CD14-positive monocyte (primary cell): ENCODE measurements at regions not wholly inside any gene's neighbourhood (a gene's known extent, or its start where the extent isn't known, plus 50 kb on each side); places are given as distances from the start of the nearest gene placed in this dataset.

ENCODE experiments used
- DNase-seq, 3 donors: peaks; one replicate each; pipeline ENCODE4 v3.0.0-alpha.2; 2011 to 2022
- H2AFZ ChIP-seq: 2 replicates; pipeline ENCODE4 v1.6.0; 2012; ENCODE audit warnings: mild to moderate bottlenecking, low read depth, low read length, inconsistent platforms; ENCODE audit not compliant: insufficient read depth, poor library complexity, severe bottlenecking
- H3K27ac ChIP-seq, 2 donors: 1 replicate in 1 of 2; 2 replicates in 1 of 2; pipeline ENCODE4 v1.5.1; 2012 to 2013; ENCODE audit warnings: low read length in 2 of 2, control low read depth in 1 of 2, inconsistent platforms in 1 of 2, low read depth in 1 of 2, mild to moderate bottlenecking in 1 of 2
- H3K27me3 ChIP-seq, 2 donors: one replicate each; pipeline versions ENCODE4 v1.6.0 to v1.6.1; 2011 to 2013; ENCODE audit warnings: low read length in 2 of 2; ENCODE audit not compliant: control insufficient read depth in 2 of 2, insufficient read depth in 2 of 2
- H3K36me3 ChIP-seq, 2 donors: replicated peaks in 1 of 2; 1 replicate in 1 of 2; 2 replicates in 1 of 2; pipeline versions ENCODE4 v1.5.1 to v1.6.1; 2012 to 2013; ENCODE audit warnings: low read length in 2 of 2, control low read depth in 1 of 2, inconsistent platforms in 1 of 2, mild to moderate bottlenecking in 1 of 2; ENCODE audit not compliant: insufficient read depth in 2 of 2, control insufficient read depth in 1 of 2
- H3K4me1 ChIP-seq, 2 donors: 1 replicate in 1 of 2; 2 replicates in 1 of 2; pipeline versions ENCODE4 v1.5.1 to v1.6.1; 2012 to 2013; ENCODE audit warnings: low read length in 2 of 2, control low read depth in 1 of 2, inconsistent platforms in 1 of 2, mild to moderate bottlenecking in 1 of 2, moderate library complexity in 1 of 2; ENCODE audit not compliant: insufficient read depth in 2 of 2, control insufficient read depth in 1 of 2
- H3K4me2 ChIP-seq: replicated peaks from 2 replicates; pipeline ENCODE3; 2012; ENCODE audit warnings: low read length, moderate library complexity, mild to moderate bottlenecking; ENCODE audit not compliant: poor library complexity, severe bottlenecking; ENCODE audit errors: extremely low read depth
- H3K4me3 ChIP-seq, 3 experiments: fragments of 200-600 bp in 1 of 3; sonication (generic) in 1 of 3; replicated peaks in 1 of 3; 1 replicate in 2 of 3; 2 replicates in 1 of 3; pipeline ENCODE4 v1.5.1; 2011 to 2013; ENCODE audit warnings: low read length in 3 of 3, mild to moderate bottlenecking in 3 of 3, control low read depth in 2 of 3, low read depth in 2 of 3, inconsistent platforms in 1 of 3, moderate library complexity in 1 of 3
- H3K79me2 ChIP-seq: 2 replicates; pipeline ENCODE4 v1.6.0; 2012; ENCODE audit warnings: mild to moderate bottlenecking, control low read depth, inconsistent platforms, low read length, moderate library complexity; ENCODE audit not compliant: insufficient read depth
- H3K9ac ChIP-seq: 2 replicates; pipeline ENCODE4 v1.6.0; 2017; ENCODE audit warnings: low read length, mild to moderate bottlenecking; ENCODE audit not compliant: insufficient read depth, poor library complexity, severe bottlenecking
- H3K9me3 ChIP-seq, 2 donors: replicated peaks in 1 of 2; 1 replicate in 1 of 2; 2 replicates in 1 of 2; pipeline versions ENCODE4 v1.5.1 to v1.6.1; 2012 to 2013; ENCODE audit warnings: low read length in 2 of 2, control low read depth in 1 of 2; ENCODE audit not compliant: control insufficient read depth in 1 of 2, insufficient read depth in 1 of 2
- H4K20me1 ChIP-seq: 2 replicates; pipeline ENCODE4 v1.6.0; 2012; ENCODE audit warnings: mild to moderate bottlenecking, low read length, control low read depth, moderate library complexity; ENCODE audit not compliant: insufficient read depth
- H3K27ac Mint-ChIP-seq, 7 donors: one replicate each; pipeline ENCODE4 v1.8.0; 2020; ENCODE audit warnings: mild to moderate bottlenecking in 7 of 7, mixed read lengths in 7 of 7, moderate library complexity in 6 of 7, inconsistent platforms in 2 of 7
- H3K27me3 Mint-ChIP-seq, 3 donors: one replicate each; pipeline ENCODE4 v1.8.0; 2021 to 2022; ENCODE audit warnings: low read depth in 3 of 3, mild to moderate bottlenecking in 3 of 3, mixed read lengths in 3 of 3, moderate library complexity in 3 of 3, inconsistent platforms in 1 of 3
- H3K36me3 Mint-ChIP-seq, 2 donors: one replicate each; pipeline ENCODE4 v1.8.0; 2020; ENCODE audit warnings: mixed read lengths in 2 of 2, inconsistent platforms in 1 of 2, mild to moderate bottlenecking in 1 of 2
- H3K4me1 Mint-ChIP-seq: one replicate; pipeline ENCODE4 v1.8.0; 2020; ENCODE audit warnings: mild to moderate bottlenecking, mixed read lengths
- H3K4me3 Mint-ChIP-seq, 2 donors: one replicate each; pipeline ENCODE4 v1.8.0; 2020; ENCODE audit warnings: mild to moderate bottlenecking in 2 of 2, mixed read lengths in 2 of 2, moderate library complexity in 1 of 2
- H3K9me3 Mint-ChIP-seq, 7 donors: one replicate each; pipeline ENCODE4 v1.8.0; 2020 to 2022; ENCODE audit warnings: mixed read lengths in 7 of 7, mild to moderate bottlenecking in 6 of 7, moderate library complexity in 6 of 7, inconsistent platforms in 2 of 7
- CTCF ChIP-seq: fragments of 200-600 bp; IDR thresholded peaks from one replicate; pipeline ENCODE4 v1.8.0; 2022; ENCODE audit warnings: antibody characterized with exemption, mild to moderate bottlenecking
- WGBS: methylation state at CpG from one replicate; pipeline ENCODE4 v1.1.5; 2013; ENCODE audit warnings: missing lambda C conversion rate; ENCODE audit not compliant: insufficient coverage; 5-methylcytosine and 5-hydroxymethylcytosine counted together
- intact Hi-C, 2 donors: fragments of 100-400 bp; cut with micrococcal nuclease; formaldehyde crosslinking; loops; one replicate each; pipeline versions ENCODE4 v1.15.0 to v1.15.1; 2023

- no peaks in the 10 kb centered on the region for H3K4me1 Mint-ChIP-seq
- H3K4me3 ChIP-seq: no peak overlapping the region
- no peaks in the 10 kb centered on the region for H3K36me3 Mint-ChIP-seq
- no peak overlapping the region for H3K4me2 ChIP-seq
- no peak overlapping the region for H2AFZ ChIP-seq
- no peaks in the 10 kb centered on the region for H3K4me1 ChIP-seq
- H3K27me3 Mint-ChIP-seq: no peaks in the 10 kb centered on the region
- no peaks in the 10 kb centered on the region for H3K9me3 ChIP-seq
- H3K9ac ChIP-seq: no peak overlapping the region
- no peaks in the 10 kb centered on the region for H3K27me3 ChIP-seq
- H3K36me3 ChIP-seq: no peaks in the 10 kb centered on the region
- intact Hi-C loops: no loop called here
- H3K27ac ChIP-seq: no peak overlapping the region
- H3K79me2 ChIP-seq: no peaks in the 10 kb centered on the region
- H3K9me3 Mint-ChIP-seq: peaks cover 0 to 4% (median 0%) of the 10 kb centered on the region in 7 donors
- H4K20me1 ChIP-seq: no peaks in the 10 kb centered on the region
- no peak for DNase-seq
- no peak overlapping the region for H3K4me3 Mint-ChIP-seq
- no CpG with 5 or more reads among the region's 2 CpGs for WGBS
- no peak for TF ChIP-seq CTCF
- H3K27ac Mint-ChIP-seq: no peak overlapping the region
These were observed 420.2 kb upstream of the ROBO1 start for GRCh38 chr3:80187981-80188380.

GRCh38 chr3:80159990-80160506 is 392.2 kb upstream of the ROBO1 start:
- H3K4me3 Mint-ChIP-seq: no peak overlapping the region
- Histone ChIP-seq H3K27me3 (no peaks in the 10 kb centered on the region), H3K4me2 (no peak overlapping the region), H4K20me1 (no peaks in the 10 kb centered on the region), H3K27ac (no peak overlapping the region), H3K9me3 (peaks cover 0 to 4% of the 10 kb centered on the region in 2 donors), H3K4me1 (no peaks in the 10 kb centered on the region), H3K4me3 (no peak overlapping the region), H3K36me3 (no peaks in the 10 kb centered on the region), H3K79me2 (no peaks in the 10 kb centered on the region), H3K9ac (no peak overlapping the region), H2AFZ (no peak overlapping the region)
- no CpG with 5 or more reads among the region's 3 CpGs for WGBS
- no peak for TF ChIP-seq CTCF
- intact Hi-C loops: no loop called here
- H3K27ac Mint-ChIP-seq: no peak overlapping the region
- H3K9me3 Mint-ChIP-seq: peaks cover 0 to 4% (median 0%) of the 10 kb centered on the region in 7 donors
- no peak for DNase-seq
- H3K4me1 Mint-ChIP-seq: no peaks in the 10 kb centered on the region
- no peaks in the 10 kb centered on the region for H3K36me3 Mint-ChIP-seq
- H3K27me3 Mint-ChIP-seq: no peaks in the 10 kb centered on the region
